Kidney (tissue), 13 donors: ENCODE measurements at regions not wholly inside any gene's neighbourhood (a gene's known extent, or its start where the extent isn't known, plus 50 kb on each side); places are given as distances from the start of the nearest gene placed in this dataset.
A peak's percentile ranks its signal among the peaks of the same experiment; 100 is the strongest.
"Not testable (repeated sequence)": the region's sequence is repeated elsewhere in the genome, so short reads cannot be mapped to it uniquely, and the experiment has no call there.

Experiments
- DNase-seq, 5 donors: peaks; one replicate each; pipeline ENCODE4 v3.0.0-alpha.2; 2013 to 2020
- FAIRE-seq: peaks from 2 replicates; lab custom pipeline; 2012; peaks lifted over from hg19 to GRCh38; lab: Jason Lieb, UNC
- H3K27ac ChIP-seq, 2 donors: one replicate each; pipeline ENCODE4 v1.7.0; 2013; ENCODE audit warnings: low read depth in 2 of 2, low read length in 2 of 2, inconsistent platforms in 1 of 2
- H3K27me3 ChIP-seq: one replicate; pipeline ENCODE4 v1.7.1; 2013; ENCODE audit warnings: low read length, inconsistent platforms; ENCODE audit not compliant: control insufficient read depth, insufficient read depth
- H3K36me3 ChIP-seq, 3 donors: one replicate each; pipeline versions ENCODE4 v1.7.0 to v1.7.1; 2013; ENCODE audit warnings: low read length in 3 of 3, control low read depth in 1 of 3, inconsistent platforms in 1 of 3; ENCODE audit not compliant: insufficient read depth in 3 of 3, control insufficient read depth in 2 of 3
- H3K4me1 ChIP-seq, 3 donors: one replicate each; pipeline versions ENCODE4 v1.7.0 to v1.7.1; 2013; ENCODE audit warnings: low read length in 3 of 3, inconsistent platforms in 1 of 3, low read depth in 1 of 3; ENCODE audit not compliant: control insufficient read depth in 2 of 3, insufficient read depth in 2 of 3
- H3K4me3 ChIP-seq, 3 donors: one replicate each; pipeline versions ENCODE4 v1.7.0 to v1.8.1; 2013; ENCODE audit warnings: low read length in 3 of 3, control low read depth in 1 of 3, inconsistent platforms in 1 of 3
- H3K9ac ChIP-seq, 3 donors: one replicate each; pipeline versions ENCODE4 v1.7.0 to v1.7.1; 2013; ENCODE audit warnings: low read length in 3 of 3, control low read depth in 1 of 3, inconsistent platforms in 1 of 3
- H3K9me3 ChIP-seq, 3 donors: one replicate each; pipeline versions ENCODE4 v1.7.0 to v1.7.1; 2013; ENCODE audit warnings: low read length in 3 of 3, control low read depth in 1 of 3, inconsistent platforms in 1 of 3; ENCODE audit not compliant: control insufficient read depth in 2 of 3, insufficient read depth in 1 of 3
- intact Hi-C: fragments of 100-400 bp; cut with DNase I; formaldehyde crosslinking; loops from one replicate; pipeline ENCODE4 v1.11.1; 2022
- TF ChIP-seq, protein P1 (sequence below): IDR thresholded peaks from 3 replicates; pipeline ENCODE4 v1.5.1; 2012; ENCODE audit warnings: mild to moderate bottlenecking, moderate library complexity, borderline replicate concordance; ENCODE audit not compliant: insufficient read depth; ENCODE audit errors: extremely low read depth
- donor health status: control.
- donor health status: control.
- donor health status: control.
- donor health status: control.
- donor health status: control.
- donor health status: DM: yes; HTN: yes; CAD: no.
- donor health status: Normal renal cell carcinoma (clear cell type).

- DNase-seq (peak in 2 of 5 donors; percentile 42 to 58), FAIRE-seq (no peak)
- H3K27ac ChIP-seq: no peak overlapping the region
- TF ChIP-seq, protein P1, sequence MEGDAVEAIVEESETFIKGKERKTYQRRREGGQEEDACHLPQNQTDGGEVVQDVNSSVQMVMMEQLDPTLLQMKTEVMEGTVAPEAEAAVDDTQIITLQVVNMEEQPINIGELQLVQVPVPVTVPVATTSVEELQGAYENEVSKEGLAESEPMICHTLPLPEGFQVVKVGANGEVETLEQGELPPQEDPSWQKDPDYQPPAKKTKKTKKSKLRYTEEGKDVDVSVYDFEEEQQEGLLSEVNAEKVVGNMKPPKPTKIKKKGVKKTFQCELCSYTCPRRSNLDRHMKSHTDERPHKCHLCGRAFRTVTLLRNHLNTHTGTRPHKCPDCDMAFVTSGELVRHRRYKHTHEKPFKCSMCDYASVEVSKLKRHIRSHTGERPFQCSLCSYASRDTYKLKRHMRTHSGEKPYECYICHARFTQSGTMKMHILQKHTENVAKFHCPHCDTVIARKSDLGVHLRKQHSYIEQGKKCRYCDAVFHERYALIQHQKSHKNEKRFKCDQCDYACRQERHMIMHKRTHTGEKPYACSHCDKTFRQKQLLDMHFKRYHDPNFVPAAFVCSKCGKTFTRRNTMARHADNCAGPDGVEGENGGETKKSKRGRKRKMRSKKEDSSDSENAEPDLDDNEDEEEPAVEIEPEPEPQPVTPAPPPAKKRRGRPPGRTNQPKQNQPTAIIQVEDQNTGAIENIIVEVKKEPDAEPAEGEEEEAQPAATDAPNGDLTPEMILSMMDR: no peak
- H3K4me3 ChIP-seq: no peak overlapping the region
- intact Hi-C loops: no loop called here
- H3K36me3 ChIP-seq: no peaks in the 10 kb centered on the region
- H3K9me3 ChIP-seq: no peaks in the 10 kb centered on the region
- no peaks in the 10 kb centered on the region for H3K4me1 ChIP-seq
- no peaks in the 10 kb centered on the region for H3K27me3 ChIP-seq
- no peak overlapping the region for H3K9ac ChIP-seq
Observed at GRCh38 chr6:8858854-8859331, 423.5 kb upstream of the SLC35B3 start.

DNA sequence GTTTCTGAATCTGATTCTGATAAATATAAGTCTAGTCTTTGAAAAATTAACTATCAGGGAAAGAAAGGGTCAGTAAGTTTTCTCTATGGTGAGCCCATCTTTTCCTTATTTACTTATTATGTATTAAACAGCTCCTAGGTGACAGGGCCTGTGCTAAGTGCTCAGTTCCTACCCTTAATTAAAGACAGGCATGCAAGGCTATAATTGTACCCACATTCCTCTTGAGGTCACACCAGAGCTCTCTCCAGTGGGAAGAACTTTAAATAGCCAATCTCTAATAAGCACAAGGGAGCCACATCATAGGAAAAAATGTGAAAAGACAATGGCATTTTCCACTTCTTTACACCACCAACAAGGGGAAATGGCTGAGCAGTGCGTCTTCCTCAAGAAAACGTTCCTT lies 421.8 kb upstream of the SLC35B3 start:
- FAIRE-seq: no peak
- Histone ChIP-seq H3K9ac (no peak overlapping the region), H3K4me1 (no peaks in the 10 kb centered on the region), H3K4me3 (no peak overlapping the region), H3K9me3 (no peaks in the 10 kb centered on the region), H3K36me3 (no peaks in the 10 kb centered on the region), H3K27me3 (no peaks in the 10 kb centered on the region), H3K27ac (no peak overlapping the region)
- no peak for DNase-seq
- intact Hi-C loops: no loop called here
- TF ChIP-seq, protein P1: no peak

DNA sequence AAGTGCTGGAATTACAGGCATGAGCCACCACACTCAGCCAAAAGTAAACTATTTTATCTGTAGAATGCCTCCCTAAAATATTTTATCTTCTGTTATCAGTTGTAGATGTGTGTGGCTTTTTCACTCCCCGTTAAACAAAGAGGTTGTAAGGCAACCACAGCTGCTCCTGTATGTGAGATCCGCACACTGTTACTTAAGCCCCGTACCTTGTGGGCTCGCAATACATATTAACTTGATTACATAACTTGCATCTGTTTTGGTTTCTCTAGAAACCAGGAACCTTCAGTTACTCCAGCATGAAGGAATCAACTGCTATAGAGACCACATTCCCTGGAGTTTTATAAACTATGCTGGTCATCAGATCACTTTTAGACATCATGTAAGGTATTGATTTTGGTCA lies 420.1 kb upstream of the SLC35B3 start:
- no peak overlapping the region for H3K27ac ChIP-seq
- H3K9ac ChIP-seq: no peak overlapping the region
- H3K36me3 ChIP-seq: no peaks in the 10 kb centered on the region
- FAIRE-seq (no peak), DNase-seq (no peak)
- H3K4me1 ChIP-seq: no peaks in the 10 kb centered on the region
- H3K27me3 ChIP-seq: no peaks in the 10 kb centered on the region
- H3K4me3 ChIP-seq: no peak overlapping the region
- no peaks in the 10 kb centered on the region for H3K9me3 ChIP-seq
- intact Hi-C loops: no loop called here
- TF ChIP-seq, protein P1: no peak

DNA sequence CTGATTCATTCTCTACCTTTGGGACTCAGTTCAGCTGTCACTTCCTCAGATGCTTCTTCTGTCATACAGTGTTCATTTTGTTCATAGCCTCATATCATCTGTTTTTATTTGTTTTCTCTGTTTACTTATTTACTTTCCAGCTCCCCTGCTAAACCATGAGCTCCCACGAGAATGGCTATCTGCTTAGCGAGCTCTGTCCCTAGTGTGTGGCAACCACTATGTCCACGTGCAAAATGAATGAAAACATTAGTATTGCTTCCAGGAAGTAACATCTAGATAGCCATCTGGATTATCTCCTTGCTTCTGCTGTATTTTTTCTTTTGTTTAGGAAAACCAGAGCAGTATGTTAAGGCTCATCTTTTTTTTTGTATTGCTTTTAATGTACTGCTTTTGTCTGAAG lies 417.0 kb upstream of the SLC35B3 start:
- FAIRE-seq (no peak), DNase-seq (no peak)
- no peak overlapping the region for H3K9ac ChIP-seq
- H3K27me3 ChIP-seq: no peaks in the 10 kb centered on the region
- H3K36me3 ChIP-seq: no peaks in the 10 kb centered on the region
- H3K4me1 ChIP-seq: no peaks in the 10 kb centered on the region
- intact Hi-C loops: no loop called here
- H3K27ac ChIP-seq: no peak overlapping the region
- no peaks in the 10 kb centered on the region for H3K9me3 ChIP-seq
- H3K4me3 ChIP-seq: no peak overlapping the region
- TF ChIP-seq, protein P1: no peak

- H3K36me3 ChIP-seq, H3K9me3 ChIP-seq, H3K27me3 ChIP-seq, intact Hi-C loops, H3K4me1 ChIP-seq, H3K4me3 ChIP-seq, H3K9ac ChIP-seq, FAIRE-seq, DNase-seq, H3K27ac ChIP-seq: not testable (repeated sequence)
Observed at GRCh38 chr6:8846680-8847079, 411.3 kb upstream of the SLC35B3 start.
